IMR-90 (cell line): ENCODE measurements at regions not wholly inside any gene's neighbourhood (a gene's known extent, or its start where the extent isn't known, plus 50 kb on each side); places are given as distances from the start of the nearest gene placed in this dataset.

ENCODE experiments used
- BHLHE40 ChIP-seq: fragments of 150-350 bp; IDR thresholded peaks from 2 replicates; pipeline ENCODE4 v1.6.1; 2016; ENCODE audit warnings: mild to moderate bottlenecking, low read depth, low read length
- CEBPB ChIP-seq: IDR thresholded peaks from 2 replicates; pipeline ENCODE4 v1.6.1; 2012; ENCODE audit warnings: low read depth, low read length, improper control_type of control experiment
- FOS ChIP-seq: fragments of 150-350 bp; IDR thresholded peaks from 2 replicates; pipeline ENCODE4 v1.6.1; 2016; ENCODE audit warnings: low read depth, low read length
- MAFK ChIP-seq: IDR thresholded peaks from 2 replicates; pipeline ENCODE4 v1.6.1; 2012; ENCODE audit warnings: low read depth, low read length, improper control_type of control experiment
- MAZ ChIP-seq: IDR thresholded peaks from 2 replicates; pipeline ENCODE4 v1.6.1; 2012; ENCODE audit warnings: low read depth, mild to moderate bottlenecking, low read length, improper control_type of control experiment, moderate library complexity, borderline replicate concordance
- MXI1 ChIP-seq: IDR thresholded peaks from 2 replicates; pipeline ENCODE4 v1.6.1; 2012; ENCODE audit warnings: low read depth, mild to moderate bottlenecking, low read length, moderate library complexity, borderline replicate concordance
- NFE2L2 ChIP-seq: fragments of 150-350 bp; IDR thresholded peaks from 2 replicates; pipeline ENCODE4 v1.6.1; 2016; ENCODE audit warnings: low read depth, mild to moderate bottlenecking, low read length
- POLR2A ChIP-seq: IDR thresholded peaks from 2 replicates; pipeline ENCODE4 v1.6.1; 2012; ENCODE audit warnings: mild to moderate bottlenecking, low read depth, low read length
- RAD21 ChIP-seq: IDR thresholded peaks from 2 replicates; pipeline ENCODE4 v1.6.1; 2012; ENCODE audit warnings: low read length, improper control_type of control experiment
- RCOR1 ChIP-seq: IDR thresholded peaks from 2 replicates; pipeline ENCODE4 v1.6.1; 2012; ENCODE audit warnings: mild to moderate bottlenecking, low read length, improper control_type of control experiment; ENCODE audit not compliant: insufficient replicate concordance
- RFX5 ChIP-seq: IDR thresholded peaks from 2 replicates; pipeline ENCODE4 v1.8.0; 2012; ENCODE audit warnings: low read depth, mild to moderate bottlenecking, low read length, moderate library complexity
- TF ChIP-seq, protein P1 (sequence below): conservative IDR thresholded peaks from 2 replicates; pipeline ENCODE4 v1.5.1; 2012; ENCODE audit warnings: mild to moderate bottlenecking, low read depth, low read length, improper control_type of control experiment

DNA sequence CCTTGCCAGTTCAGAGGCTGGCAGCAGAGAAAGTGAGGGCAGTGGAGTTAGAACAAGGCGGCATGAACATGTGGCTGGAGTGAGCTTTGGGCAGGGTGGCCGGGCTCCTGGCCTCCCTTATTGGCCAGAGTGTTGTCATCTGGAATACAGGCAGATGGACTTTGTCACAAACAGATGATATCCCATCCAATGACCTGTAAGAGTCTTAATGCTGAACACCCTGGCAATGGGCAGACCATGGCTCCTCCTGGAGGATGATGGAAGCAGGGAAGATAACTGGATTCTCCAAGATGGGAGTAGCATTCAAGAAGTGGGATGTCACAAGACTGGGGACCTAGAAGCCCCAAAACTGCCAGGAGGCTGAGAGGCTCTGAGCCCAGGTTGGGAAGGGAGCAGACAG, 242.1 kb downstream of the MAFB start:
- no peak for TF ChIP-seq CEBPB
- no peak for TF ChIP-seq MXI1
- TF ChIP-seq, protein P1, sequence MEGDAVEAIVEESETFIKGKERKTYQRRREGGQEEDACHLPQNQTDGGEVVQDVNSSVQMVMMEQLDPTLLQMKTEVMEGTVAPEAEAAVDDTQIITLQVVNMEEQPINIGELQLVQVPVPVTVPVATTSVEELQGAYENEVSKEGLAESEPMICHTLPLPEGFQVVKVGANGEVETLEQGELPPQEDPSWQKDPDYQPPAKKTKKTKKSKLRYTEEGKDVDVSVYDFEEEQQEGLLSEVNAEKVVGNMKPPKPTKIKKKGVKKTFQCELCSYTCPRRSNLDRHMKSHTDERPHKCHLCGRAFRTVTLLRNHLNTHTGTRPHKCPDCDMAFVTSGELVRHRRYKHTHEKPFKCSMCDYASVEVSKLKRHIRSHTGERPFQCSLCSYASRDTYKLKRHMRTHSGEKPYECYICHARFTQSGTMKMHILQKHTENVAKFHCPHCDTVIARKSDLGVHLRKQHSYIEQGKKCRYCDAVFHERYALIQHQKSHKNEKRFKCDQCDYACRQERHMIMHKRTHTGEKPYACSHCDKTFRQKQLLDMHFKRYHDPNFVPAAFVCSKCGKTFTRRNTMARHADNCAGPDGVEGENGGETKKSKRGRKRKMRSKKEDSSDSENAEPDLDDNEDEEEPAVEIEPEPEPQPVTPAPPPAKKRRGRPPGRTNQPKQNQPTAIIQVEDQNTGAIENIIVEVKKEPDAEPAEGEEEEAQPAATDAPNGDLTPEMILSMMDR: no peak
- no peak for TF ChIP-seq BHLHE40
- TF ChIP-seq RCOR1: no peak
- no peak for TF ChIP-seq POLR2A
- no peak for TF ChIP-seq FOS
- TF ChIP-seq RAD21: no peak
- no peak for TF ChIP-seq MAFK
- TF ChIP-seq RFX5: no peak
- TF ChIP-seq NFE2L2: no peak
- no peak for TF ChIP-seq MAZ
